ENCODE measurements at regions not wholly inside any gene's neighbourhood (a gene's known extent, or its start where the extent isn't known, plus 50 kb on each side); places are given as distances from the start of the nearest gene placed in this dataset.

DNA sequence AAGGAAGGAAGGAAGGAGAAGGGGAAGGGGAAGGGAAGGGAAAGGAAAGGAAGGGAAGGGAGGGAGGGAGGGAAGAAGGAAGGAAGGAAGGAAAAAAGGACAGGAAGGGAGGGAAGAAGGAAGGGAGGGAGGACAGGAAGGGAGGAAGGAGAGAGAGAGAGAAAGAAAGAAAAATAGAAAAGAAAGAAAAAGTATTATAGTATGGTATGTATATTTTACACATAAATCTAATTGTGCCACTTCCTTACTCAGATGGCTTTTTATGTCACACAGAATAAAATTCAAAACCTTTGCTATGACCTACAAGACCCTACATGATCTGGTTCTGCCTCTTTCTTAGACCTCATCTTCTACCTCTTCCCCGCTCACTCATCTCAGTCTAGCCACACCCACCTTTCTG, 1016.9 kb upstream of the AUTS2 start:
- TF ChIP-seq POLR2A (IDR thresholded peaks at IDR 0.05), result no peak
- TF ChIP-seq, protein P1, sequence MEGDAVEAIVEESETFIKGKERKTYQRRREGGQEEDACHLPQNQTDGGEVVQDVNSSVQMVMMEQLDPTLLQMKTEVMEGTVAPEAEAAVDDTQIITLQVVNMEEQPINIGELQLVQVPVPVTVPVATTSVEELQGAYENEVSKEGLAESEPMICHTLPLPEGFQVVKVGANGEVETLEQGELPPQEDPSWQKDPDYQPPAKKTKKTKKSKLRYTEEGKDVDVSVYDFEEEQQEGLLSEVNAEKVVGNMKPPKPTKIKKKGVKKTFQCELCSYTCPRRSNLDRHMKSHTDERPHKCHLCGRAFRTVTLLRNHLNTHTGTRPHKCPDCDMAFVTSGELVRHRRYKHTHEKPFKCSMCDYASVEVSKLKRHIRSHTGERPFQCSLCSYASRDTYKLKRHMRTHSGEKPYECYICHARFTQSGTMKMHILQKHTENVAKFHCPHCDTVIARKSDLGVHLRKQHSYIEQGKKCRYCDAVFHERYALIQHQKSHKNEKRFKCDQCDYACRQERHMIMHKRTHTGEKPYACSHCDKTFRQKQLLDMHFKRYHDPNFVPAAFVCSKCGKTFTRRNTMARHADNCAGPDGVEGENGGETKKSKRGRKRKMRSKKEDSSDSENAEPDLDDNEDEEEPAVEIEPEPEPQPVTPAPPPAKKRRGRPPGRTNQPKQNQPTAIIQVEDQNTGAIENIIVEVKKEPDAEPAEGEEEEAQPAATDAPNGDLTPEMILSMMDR (IDR thresholded peaks at IDR 0.05 in 4 of 5, conservative IDR thresholded peaks at IDR 0.05 in 1 of 5), result no peak

Data from gastrocnemius medialis (tissue), 4 donors.